ENCODE measurements at regions not wholly inside any gene's neighbourhood (a gene's known extent, or its start where the extent isn't known, plus 50 kb on each side); places are given as distances from the start of the nearest gene placed in this dataset.

DNA sequence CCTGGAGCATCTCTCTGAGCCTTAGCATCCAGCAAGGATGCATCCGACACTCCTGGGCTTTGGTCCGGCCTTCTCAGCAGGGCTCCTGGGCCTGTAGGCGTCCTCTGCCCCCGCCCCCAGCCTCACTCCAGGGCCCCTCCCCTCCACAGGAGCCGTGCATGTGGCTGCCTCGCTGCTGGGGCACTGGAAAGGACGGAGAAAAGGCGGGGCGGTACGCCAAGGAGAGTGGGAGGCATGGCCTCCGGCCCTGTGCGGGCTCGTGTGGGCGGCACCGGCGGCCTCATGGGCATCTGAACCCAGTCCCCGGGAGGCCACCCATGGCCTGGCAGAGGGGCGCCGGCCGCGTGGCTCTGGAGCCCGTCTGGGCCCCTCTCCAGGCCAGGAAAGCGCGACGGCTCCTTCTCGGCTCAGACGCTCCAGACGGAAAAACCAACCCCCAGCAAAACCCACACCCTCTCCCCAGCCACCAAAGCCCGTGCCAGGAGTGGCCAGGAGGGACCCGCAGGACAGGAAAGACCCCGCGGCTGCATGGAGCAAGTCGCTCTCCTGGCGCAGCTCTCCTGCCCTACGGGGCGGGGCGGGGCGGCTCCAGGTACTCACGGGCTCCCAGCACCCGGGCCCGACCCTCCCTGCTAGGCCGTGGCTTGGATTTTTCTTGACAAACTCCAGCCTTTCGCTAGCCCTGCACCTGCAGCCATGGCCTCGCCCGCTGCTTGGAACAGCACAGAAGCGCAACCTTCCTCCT is 419.9 kb downstream of the QKI start:
- Mint-ChIP-seq H3K4me1 (no peaks in the 10 kb centered on the region), H3K4me3 (no peak overlapping the region), H3K27ac (no peak overlapping the region), H3K36me3 (no peaks in the 10 kb centered on the region), H3K9me3 (peaks cover 0 to 2% (median 0%) of the 10 kb centered on the region in 5 donors), H3K27me3 (peaks cover 10% of the 10 kb centered on the region in 2 donors)
- Histone ChIP-seq H3K4me3 (ENCODE audit: low read length) (no peak overlapping the region), H3K4me1 (ENCODE audit: insufficient read depth, low read length) (no peaks in the 10 kb centered on the region), H3K36me3 (ENCODE audit: insufficient read depth, low read length) (no peaks in the 10 kb centered on the region), H3K27ac (ENCODE audit: low read depth, low read length) (no peak overlapping the region), H3K9me3 (ENCODE audit: low read length) (no peaks in the 10 kb centered on the region), H3K27me3 (ENCODE audit: insufficient read depth, low read length, poor library complexity, severe bottlenecking) (no peaks in the 10 kb centered on the region)
- DNase-seq, result no peak
- ChIA-PET CTCF (interaction anchor here (1.0 kb wide), 1 partner anchor 13 kb away, joined by 3 read pairs; no protein-coding TSS in a partner anchor), POLR2A (no interaction called here)

DNA sequence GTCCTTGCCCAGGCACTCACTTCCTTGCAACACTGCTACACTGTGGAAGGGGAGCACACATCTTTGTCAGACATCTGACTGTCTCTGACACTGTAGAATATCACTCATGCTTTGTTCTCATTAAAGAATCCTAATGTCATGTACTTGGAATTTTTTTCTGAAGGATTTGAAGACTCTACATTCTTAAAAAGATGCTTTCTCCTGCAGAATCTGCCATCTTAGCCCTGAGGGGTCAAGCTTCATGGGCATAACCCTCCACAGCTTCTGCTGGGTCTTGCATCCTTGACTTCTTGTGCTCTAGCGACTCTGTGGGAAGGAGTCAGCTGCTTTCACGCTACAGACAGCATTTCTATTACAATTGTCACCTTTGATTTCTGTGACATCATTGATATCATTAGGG is 417.2 kb downstream of the QKI start:
- Histone ChIP-seq H3K27ac (ENCODE audit: low read depth, low read length) (no peak overlapping the region), H3K4me3 (ENCODE audit: low read length) (no peak overlapping the region), H3K4me1 (ENCODE audit: insufficient read depth, low read length) (no peaks in the 10 kb centered on the region), H3K9me3 (ENCODE audit: low read length) (no peaks in the 10 kb centered on the region), H3K27me3 (ENCODE audit: insufficient read depth, low read length, poor library complexity, severe bottlenecking) (no peaks in the 10 kb centered on the region), H3K36me3 (ENCODE audit: insufficient read depth, low read length) (no peaks in the 10 kb centered on the region)
- H3K36me3 Mint-ChIP-seq, result no peaks in the 10 kb centered on the region
- no peak for DNase-seq
- H3K4me1 Mint-ChIP-seq, result no peaks in the 10 kb centered on the region
- ChIA-PET CTCF (no interaction called here), POLR2A (no interaction called here)
- H3K4me3 Mint-ChIP-seq, result no peak overlapping the region
- H3K9me3 Mint-ChIP-seq, result peaks cover 0 to 2% (median 0%) of the 10 kb centered on the region in 5 donors
- peaks cover 4 to 9% of the 10 kb centered on the region in 2 donors for H3K27me3 Mint-ChIP-seq
- no peak overlapping the region for H3K27ac Mint-ChIP-seq

DNA sequence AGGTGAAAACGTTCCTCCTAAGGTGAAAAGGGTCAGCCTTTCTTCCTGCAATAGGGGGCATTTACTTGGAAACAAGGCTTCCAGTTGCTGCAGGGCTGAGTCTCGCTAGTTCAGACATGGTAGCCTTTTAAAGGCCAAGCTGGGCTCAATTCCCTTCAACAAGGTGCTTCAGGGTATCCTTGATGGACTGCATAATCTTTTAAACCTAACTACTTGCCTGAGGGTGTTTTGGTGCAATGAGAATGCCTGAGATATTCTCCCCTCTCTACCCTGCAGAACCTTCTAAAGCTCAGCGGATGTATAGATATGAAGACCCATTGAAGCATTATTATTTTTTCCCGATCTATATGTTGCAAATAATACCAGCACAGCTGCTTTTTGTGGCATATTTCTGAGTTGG is 416.1 kb downstream of the QKI start:
- H3K4me3 Mint-ChIP-seq, result no peak overlapping the region
- H3K27me3 Mint-ChIP-seq, result peaks cover 8 to 10% of the 10 kb centered on the region in 2 donors

DNA sequence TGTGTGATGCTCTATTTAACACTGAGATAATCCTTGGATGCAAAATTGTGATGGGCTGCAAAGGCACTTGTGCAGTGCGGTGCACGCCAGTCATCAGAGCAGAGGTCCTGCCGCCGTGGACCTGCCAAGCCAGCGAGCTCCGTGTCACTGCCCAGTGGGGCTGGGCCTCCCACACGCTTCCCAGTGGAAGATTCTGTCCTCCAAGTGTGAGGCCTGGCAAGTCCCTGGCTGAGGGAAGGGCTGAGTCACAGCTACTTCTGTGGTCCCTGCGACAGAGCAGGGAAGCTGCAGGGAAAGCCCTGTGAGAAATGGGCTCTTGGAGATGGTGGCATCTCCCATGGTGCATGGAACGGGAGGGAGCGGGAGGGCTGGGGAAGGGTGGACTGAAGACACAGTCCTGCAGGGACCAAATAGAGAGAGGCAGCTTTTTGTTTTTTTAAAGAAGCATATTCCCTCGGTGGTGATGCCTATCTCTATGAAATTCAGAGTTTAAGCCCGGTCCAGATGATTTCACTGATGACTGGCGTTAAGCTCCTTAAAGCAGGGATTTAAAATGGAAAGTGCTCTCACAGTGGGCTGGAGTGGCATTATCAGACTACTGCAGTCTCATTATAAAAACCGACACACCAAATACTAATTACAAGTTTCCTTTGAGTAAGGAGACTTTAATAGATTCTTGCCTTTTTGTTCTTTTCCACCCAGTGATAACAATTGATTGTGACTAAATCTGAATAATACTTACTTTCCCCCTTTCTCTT is 413.7 kb downstream of the QKI start:
- H3K9me3 Mint-ChIP-seq, result peaks cover 0 to 2% (median 0%) of the 10 kb centered on the region in 5 donors
- ChIA-PET CTCF (no interaction called here), POLR2A (no interaction called here)
- no peaks in the 10 kb centered on the region for H3K4me1 Mint-ChIP-seq
- no peak overlapping the region for H3K4me3 Mint-ChIP-seq
- Histone ChIP-seq H3K36me3 (ENCODE audit: insufficient read depth, low read length) (no peaks in the 10 kb centered on the region), H3K27me3 (ENCODE audit: insufficient read depth, low read length, poor library complexity, severe bottlenecking) (no peaks in the 10 kb centered on the region), H3K9me3 (ENCODE audit: low read length) (no peaks in the 10 kb centered on the region), H3K4me3 (ENCODE audit: low read length) (no peak overlapping the region), H3K4me1 (ENCODE audit: insufficient read depth, low read length) (no peaks in the 10 kb centered on the region), H3K27ac (ENCODE audit: low read depth, low read length) (no peak overlapping the region)
- H3K36me3 Mint-ChIP-seq, result no peaks in the 10 kb centered on the region
- H3K27ac Mint-ChIP-seq, result no peak overlapping the region
- H3K27me3 Mint-ChIP-seq, result peaks cover 4 to 8% of the 10 kb centered on the region in 2 donors
- no peak for DNase-seq

More for the DNA sequence above, 416.1 kb downstream of the QKI start:
- no peak overlapping the region for H3K4me3 ChIP-seq (ENCODE audit: low read length)
- no peak overlapping the region for H3K27ac ChIP-seq (ENCODE audit: low read depth, low read length)
- H3K27me3 ChIP-seq (ENCODE audit: insufficient read depth, low read length, poor library complexity, severe bottlenecking), result no peaks in the 10 kb centered on the region
- Mint-ChIP-seq H3K9me3 (peaks cover 0 to 2% (median 0%) of the 10 kb centered on the region in 5 donors), H3K4me1 (no peaks in the 10 kb centered on the region), H3K36me3 (no peaks in the 10 kb centered on the region), H3K27ac (no peak overlapping the region)
- ChIA-PET POLR2A (no interaction called here), CTCF (no interaction called here)
- H3K4me1 ChIP-seq (ENCODE audit: insufficient read depth, low read length), result no peaks in the 10 kb centered on the region
- no peaks in the 10 kb centered on the region for H3K9me3 ChIP-seq (ENCODE audit: low read length)
- no peaks in the 10 kb centered on the region for H3K36me3 ChIP-seq (ENCODE audit: insufficient read depth, low read length)
- DNase-seq, result no peak

DNA sequence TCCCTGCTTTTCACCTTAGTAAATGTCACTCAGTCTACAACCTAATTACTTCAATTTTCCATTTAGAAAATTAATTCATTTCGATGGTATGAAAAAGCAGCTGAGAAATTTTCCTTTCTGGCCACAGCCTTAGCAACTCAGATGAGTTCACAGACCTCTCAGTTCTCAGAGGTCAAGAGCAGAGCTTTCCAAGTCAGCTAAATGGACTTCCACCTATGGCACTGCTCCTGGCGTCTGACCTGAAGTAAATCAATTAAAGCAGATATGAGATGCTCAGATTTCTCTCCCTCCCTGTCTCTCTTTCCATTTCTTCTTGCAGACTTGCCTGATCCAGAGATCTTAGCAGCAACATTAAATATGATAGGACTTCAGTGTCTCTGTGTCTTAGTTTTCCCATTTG is 412.6 kb downstream of the QKI start:
- Histone ChIP-seq H3K9me3 (ENCODE audit: low read length) (no peaks in the 10 kb centered on the region), H3K27me3 (ENCODE audit: insufficient read depth, low read length, poor library complexity, severe bottlenecking) (no peaks in the 10 kb centered on the region), H3K4me3 (ENCODE audit: low read length) (no peak overlapping the region), H3K36me3 (ENCODE audit: insufficient read depth, low read length) (no peaks in the 10 kb centered on the region), H3K27ac (ENCODE audit: low read depth, low read length) (no peak overlapping the region), H3K4me1 (ENCODE audit: insufficient read depth, low read length) (no peaks in the 10 kb centered on the region)
- no peak overlapping the region for H3K27ac Mint-ChIP-seq
- no peaks in the 10 kb centered on the region for H3K36me3 Mint-ChIP-seq
- ChIA-PET CTCF (no interaction called here), POLR2A (no interaction called here)
- H3K27me3 Mint-ChIP-seq, result peaks cover 8 to 11% of the 10 kb centered on the region in 2 donors
- H3K4me3 Mint-ChIP-seq, result no peak overlapping the region
- peaks cover 0 to 2% (median 0%) of the 10 kb centered on the region in 5 donors for H3K9me3 Mint-ChIP-seq
- DNase-seq, result no peak
- no peaks in the 10 kb centered on the region for H3K4me1 Mint-ChIP-seq

DNA sequence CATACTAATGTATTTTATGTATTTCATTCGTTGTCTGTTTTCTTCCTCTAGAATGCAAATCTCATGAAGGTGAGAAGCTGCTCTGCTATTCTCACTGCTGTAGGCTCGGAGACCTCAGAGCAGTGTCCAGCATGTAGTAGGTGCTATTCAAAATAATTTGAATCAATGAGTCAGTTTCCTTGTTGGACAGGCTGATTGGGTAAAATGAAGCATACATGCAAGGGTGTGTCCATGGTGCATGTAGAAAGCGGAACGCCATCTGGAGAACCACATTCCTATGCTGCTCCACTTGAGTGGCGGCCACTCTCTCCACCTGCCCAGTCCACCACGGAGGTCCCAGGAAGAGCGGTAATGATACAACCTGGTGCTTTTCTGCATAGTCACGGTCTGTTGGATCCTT is 412.1 kb downstream of the QKI start:
- no peaks in the 10 kb centered on the region for H3K27me3 ChIP-seq (ENCODE audit: insufficient read depth, low read length, poor library complexity, severe bottlenecking)
- H3K4me3 ChIP-seq (ENCODE audit: low read length), result no peak overlapping the region

DNA sequence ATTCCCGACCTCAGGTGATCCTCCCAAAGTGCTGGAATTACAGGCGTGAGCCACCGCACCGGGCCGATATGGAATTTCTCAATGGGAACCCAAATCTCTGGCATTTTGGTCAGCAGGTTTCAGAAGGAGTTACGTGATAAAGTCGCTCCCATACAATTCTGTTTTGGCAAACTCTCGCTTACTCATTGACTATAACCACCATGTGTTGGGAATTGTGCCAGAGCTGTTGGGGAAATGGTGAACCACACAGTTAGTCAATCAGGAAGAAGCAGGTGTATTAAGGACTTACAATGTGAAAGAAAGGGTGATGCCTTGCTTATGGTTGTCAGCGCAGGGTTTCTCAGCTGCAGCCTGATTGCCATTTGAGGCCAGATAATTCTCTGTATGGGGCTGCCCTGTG is 410.5 kb downstream of the QKI start:
- CTCF ChIA-PET, result no interaction called here

More for the DNA sequence above, 412.1 kb downstream of the QKI start:
- Mint-ChIP-seq H3K4me3 (no peak overlapping the region), H3K27ac (peak overlapping the region in 1 of 8 donors; percentile 73), H3K9me3 (peaks cover 0 to 2% (median 0%) of the 10 kb centered on the region in 5 donors), H3K27me3 (peaks cover 8 to 14% of the 10 kb centered on the region in 2 donors), H3K4me1 (no peaks in the 10 kb centered on the region), H3K36me3 (no peaks in the 10 kb centered on the region)
- CTCF ChIA-PET, result no interaction called here
- Histone ChIP-seq H3K36me3 (ENCODE audit: insufficient read depth, low read length) (no peaks in the 10 kb centered on the region), H3K9me3 (ENCODE audit: low read length) (no peaks in the 10 kb centered on the region), H3K27ac (ENCODE audit: low read depth, low read length) (no peak overlapping the region), H3K4me1 (ENCODE audit: insufficient read depth, low read length) (no peaks in the 10 kb centered on the region)
- DNase-seq, result no peak
- POLR2A ChIA-PET, result no interaction called here

DNA sequence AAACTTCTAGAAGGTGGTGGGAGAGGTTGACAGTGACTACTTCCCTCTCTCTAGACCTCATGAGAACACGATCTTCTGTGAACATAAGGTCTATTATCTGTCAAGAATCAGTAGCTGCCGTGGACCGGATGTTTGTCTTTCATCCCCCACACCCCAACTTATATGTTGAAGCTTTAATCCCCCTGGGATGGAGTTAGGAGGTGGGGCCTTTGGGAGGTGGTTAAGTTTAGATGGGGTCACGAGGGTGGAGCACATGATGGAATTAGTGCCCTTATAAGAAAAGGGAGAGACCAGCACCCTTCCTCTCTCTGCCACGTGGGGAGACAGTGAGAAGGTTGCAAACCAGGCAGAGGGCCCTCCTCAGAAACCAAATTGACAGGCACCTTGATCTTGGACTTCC is 409.1 kb downstream of the QKI start:
- ChIA-PET POLR2A (no interaction called here), CTCF (interaction anchor here (1.0 kb wide), 1 partner anchor 9 kb away, joined by 3 read pairs; no protein-coding TSS in a partner anchor)
- Histone ChIP-seq H3K4me3 (ENCODE audit: low read length) (no peak overlapping the region), H3K27me3 (ENCODE audit: insufficient read depth, low read length, poor library complexity, severe bottlenecking) (no peaks in the 10 kb centered on the region), H3K4me1 (ENCODE audit: insufficient read depth, low read length) (no peaks in the 10 kb centered on the region), H3K27ac (ENCODE audit: low read depth, low read length) (no peak overlapping the region), H3K36me3 (ENCODE audit: insufficient read depth, low read length) (no peaks in the 10 kb centered on the region), H3K9me3 (ENCODE audit: low read length) (no peaks in the 10 kb centered on the region)
- H3K36me3 Mint-ChIP-seq, result no peaks in the 10 kb centered on the region
- no peak overlapping the region for H3K27ac Mint-ChIP-seq
- peaks cover 0 to 2% (median 0%) of the 10 kb centered on the region in 5 donors for H3K9me3 Mint-ChIP-seq
- H3K4me1 Mint-ChIP-seq, result no peaks in the 10 kb centered on the region
- no peak overlapping the region for H3K4me3 Mint-ChIP-seq
- H3K27me3 Mint-ChIP-seq, result peaks cover 11 to 15% of the 10 kb centered on the region in 2 donors
- no peak for DNase-seq

More for the DNA sequence above, 410.5 kb downstream of the QKI start:
- H3K4me1 ChIP-seq (ENCODE audit: insufficient read depth, low read length), result no peaks in the 10 kb centered on the region
- no peak overlapping the region for H3K27ac ChIP-seq (ENCODE audit: low read depth, low read length)
- Mint-ChIP-seq H3K4me3 (no peak overlapping the region), H3K36me3 (no peaks in the 10 kb centered on the region), H3K27ac (no peak overlapping the region), H3K4me1 (no peaks in the 10 kb centered on the region), H3K9me3 (peaks cover 0 to 2% (median 0%) of the 10 kb centered on the region in 5 donors), H3K27me3 (peaks cover 8 to 15% of the 10 kb centered on the region in 2 donors)
- POLR2A ChIA-PET, result no interaction called here
- no peaks in the 10 kb centered on the region for H3K36me3 ChIP-seq (ENCODE audit: insufficient read depth, low read length)
- no peaks in the 10 kb centered on the region for H3K9me3 ChIP-seq (ENCODE audit: low read length)
- H3K27me3 ChIP-seq (ENCODE audit: insufficient read depth, low read length, poor library complexity, severe bottlenecking), result no peaks in the 10 kb centered on the region
- DNase-seq, result no peak
- no peak overlapping the region for H3K4me3 ChIP-seq (ENCODE audit: low read length)
